H1 (cell line): ENCODE measurements at regions not wholly inside any gene's neighbourhood (a gene's known extent, or its start where the extent isn't known, plus 50 kb on each side); places are given as distances from the start of the nearest gene placed in this dataset.

ENCODE experiments used
- CTCF ChIA-PET: fragments of 300-600 bp; sonication (Branson Sonifier 250); formaldehyde crosslinking; loops from one replicate; lab custom pipeline; 2021; ENCODE audit not compliant: partially characterized antibody; lab: Charles Lee
- POLR2A ChIA-PET: fragments of 300-600 bp; sonication (Branson Sonifier 250); formaldehyde crosslinking; loops from one replicate; lab custom pipeline; 2021; ENCODE audit warnings: inconsistent platforms; ENCODE audit not compliant: partially characterized antibody; lab: Charles Lee
- DNase-seq, 2 experiments: peaks; one replicate each; pipeline versions ENCODE4 v3.0.0 to v3.0.0-alpha.2; 2010 to 2022; ENCODE audit warnings: low spot score in 2 of 2, low read depth in 1 of 2, mixed read lengths in 1 of 2
- FAIRE-seq: peaks from 2 replicates; lab custom pipeline; 2011; peaks lifted over from hg19 to GRCh38; lab: Jason Lieb, UNC
- H2AFZ ChIP-seq: 2 replicates; pipeline ENCODE4 v1.8.1; 2012; ENCODE audit warnings: low read length, inconsistent platforms
- H2AK5ac ChIP-seq: 2 replicates; pipeline ENCODE4 v1.6.1; 2013; ENCODE audit warnings: low read depth, low read length
- H2BK120ac ChIP-seq: replicated peaks from 2 replicates; pipeline ENCODE3; 2013; ENCODE audit warnings: low read depth, low read length, inconsistent platforms
- H2BK12ac ChIP-seq: 2 replicates; pipeline ENCODE4 v1.6.1; 2013; ENCODE audit warnings: low read depth, low read length
- H2BK15ac ChIP-seq: 2 replicates; pipeline ENCODE4 v1.6.1; 2013; ENCODE audit warnings: low read length
- H2BK20ac ChIP-seq: 2 replicates; pipeline ENCODE4 v1.6.1; 2013; ENCODE audit warnings: low read length
- H2BK5ac ChIP-seq: 2 replicates; pipeline ENCODE4 v1.6.1; 2013; ENCODE audit warnings: low read depth, low read length
- H3K14ac ChIP-seq: 2 replicates; pipeline ENCODE4 v1.6.1; 2013; ENCODE audit warnings: inconsistent platforms; ENCODE audit not compliant: insufficient read length
- H3K18ac ChIP-seq: 2 replicates; pipeline ENCODE4 v1.6.1; 2013; ENCODE audit warnings: low read length; ENCODE audit errors: extremely low read depth
- H3K23ac ChIP-seq: 2 replicates; pipeline ENCODE4 v1.6.1; 2013; ENCODE audit warnings: inconsistent platforms; ENCODE audit not compliant: insufficient read length
- H3K23me2 ChIP-seq: 2 replicates; pipeline ENCODE4 v1.6.1; 2013; ENCODE audit warnings: low read depth, low read length
- H3K27ac ChIP-seq: 2 replicates; pipeline ENCODE4 v1.6.1; 2011; ENCODE audit warnings: low read depth, low read length, inconsistent platforms
- H3K27me3 ChIP-seq, 4 experiments: replicated peaks in 1 of 4; 1 replicate in 1 of 4; 2 replicates in 3 of 4; pipeline versions ENCODE4 v1.6.1 to v1.8.1; 2011 to 2013; ENCODE audit warnings: low read length in 3 of 4, mild to moderate bottlenecking in 3 of 4, inconsistent platforms in 2 of 4, mixed read lengths in 2 of 4, moderate library complexity in 1 of 4; ENCODE audit not compliant: control insufficient read depth in 3 of 4, insufficient read depth in 3 of 4; ENCODE audit errors: extremely low read depth in 1 of 4
- H3K36me3 ChIP-seq, 4 experiments: 2 replicates each; pipeline versions ENCODE4 v1.6.1 to v1.8.1; 2011 to 2013; ENCODE audit warnings: mild to moderate bottlenecking in 4 of 4, low read length in 3 of 4, moderate library complexity in 2 of 4, control low read depth in 1 of 4, inconsistent platforms in 1 of 4; ENCODE audit not compliant: insufficient read depth in 4 of 4, control insufficient read depth in 2 of 4
- H3K4ac ChIP-seq: replicated peaks from 2 replicates; pipeline ENCODE3; 2013; ENCODE audit warnings: low read length, low read depth, mixed read lengths, inconsistent platforms; ENCODE audit not compliant: insufficient read length
- H3K4me1 ChIP-seq, 4 experiments: replicated peaks in 1 of 4; 1 replicate in 1 of 4; 2 replicates in 3 of 4; pipeline versions ENCODE4 v1.6.1 to v1.8.1; 2011 to 2013; ENCODE audit warnings: low read length in 3 of 4, inconsistent platforms in 2 of 4, mixed read lengths in 1 of 4; ENCODE audit not compliant: insufficient read depth in 4 of 4, control insufficient read depth in 3 of 4
- H3K4me2 ChIP-seq, 2 experiments: 2 replicates each; pipeline versions ENCODE4 v1.6.1 to v1.8.1; 2011 to 2013; ENCODE audit warnings: low read depth in 2 of 2, low read length in 2 of 2, control low read depth in 1 of 2, inconsistent platforms in 1 of 2, mild to moderate bottlenecking in 1 of 2; ENCODE audit not compliant: insufficient read depth in 1 of 2
- H3K4me3 ChIP-seq, 4 experiments: fragments of 200-600, 300-600 bp in 1 of 4; sonication (generic), shearing (Covaris generic), sonication (Bioruptor Twin) in 1 of 4; 2 replicates each; pipeline versions ENCODE4 v1.5.1 to v1.8.1; 2011 to 2016; ENCODE audit warnings: low read length in 4 of 4, low read depth in 3 of 4, control low read depth in 2 of 4, inconsistent platforms in 2 of 4, mild to moderate bottlenecking in 2 of 4, mixed read lengths in 1 of 4, moderate library complexity in 1 of 4; ENCODE audit not compliant: insufficient read depth in 2 of 4; ENCODE audit errors: extremely low read depth in 1 of 4
- H3K56ac ChIP-seq: replicated peaks from 2 replicates; pipeline ENCODE3; 2013; ENCODE audit warnings: low read depth, mild to moderate bottlenecking, mixed read lengths, low read length, inconsistent platforms; ENCODE audit not compliant: insufficient read length
- H3K79me1 ChIP-seq: 2 replicates; pipeline ENCODE4 v1.6.1; 2013; ENCODE audit warnings: low read depth, low read length, control low read depth
- H3K79me2 ChIP-seq, 2 experiments: 2 replicates each; pipeline versions ENCODE4 v1.6.1 to v1.8.1; 2012 to 2013; ENCODE audit warnings: low read length in 2 of 2, mild to moderate bottlenecking in 2 of 2, inconsistent platforms in 1 of 2; ENCODE audit not compliant: insufficient read depth in 2 of 2, control insufficient read depth in 1 of 2
- H3K9ac ChIP-seq, 4 experiments: replicated peaks in 1 of 4; 1 replicate in 1 of 4; 2 replicates in 3 of 4; pipeline versions ENCODE4 v1.6.1 to v1.8.1; 2011 to 2013; ENCODE audit warnings: low read depth in 3 of 4, low read length in 3 of 4, control low read depth in 2 of 4, mild to moderate bottlenecking in 2 of 4, moderate library complexity in 2 of 4, inconsistent platforms in 1 of 4; ENCODE audit errors: extremely low read depth in 1 of 4
- H3K9me3 ChIP-seq, 2 experiments: 2 replicates each; pipeline versions ENCODE4 v1.6.1 to v1.8.1; 2012 to 2013; ENCODE audit warnings: mild to moderate bottlenecking in 2 of 2, moderate library complexity in 2 of 2, control low read depth in 1 of 2, inconsistent platforms in 1 of 2, low read depth in 1 of 2, low read length in 1 of 2, mixed read lengths in 1 of 2; ENCODE audit not compliant: insufficient read depth in 2 of 2
- H4K20me1 ChIP-seq, 2 experiments: replicated peaks in 1 of 2; 2 replicates each; pipeline versions ENCODE3 to v1.8.1; 2011 to 2013; ENCODE audit warnings: inconsistent platforms in 2 of 2, low read length in 2 of 2, mild to moderate bottlenecking in 1 of 2; ENCODE audit not compliant: insufficient read depth in 2 of 2, control insufficient read depth in 1 of 2
- H4K5ac ChIP-seq: 2 replicates; pipeline ENCODE4 v1.6.1; 2013; ENCODE audit warnings: low read length, low read depth, mixed read lengths, inconsistent platforms; ENCODE audit not compliant: insufficient read length
- H4K8ac ChIP-seq: 2 replicates; pipeline ENCODE4 v1.8.0; 2013; ENCODE audit warnings: mild to moderate bottlenecking, moderate library complexity, low read length, inconsistent platforms; ENCODE audit not compliant: insufficient read depth; ENCODE audit errors: extremely low read depth
- H4K91ac ChIP-seq: replicated peaks from 2 replicates; pipeline ENCODE3; 2013; ENCODE audit warnings: low read length, mixed read lengths, inconsistent platforms; ENCODE audit not compliant: insufficient read length
- ATF2 ChIP-seq: IDR thresholded peaks from 2 replicates; pipeline ENCODE4 v1.6.1; 2012; ENCODE audit warnings: low read length, inconsistent platforms
- CHD1 ChIP-seq: IDR thresholded peaks from 2 replicates; pipeline ENCODE4 v1.6.1; 2012; ENCODE audit warnings: low read depth, low read length, improper control_type of control experiment
- CTBP2 ChIP-seq: IDR thresholded peaks from 2 replicates; pipeline ENCODE4 v1.7.0; 2011; ENCODE audit warnings: borderline replicate concordance, mild to moderate bottlenecking, moderate library complexity, mixed read lengths, low read length; ENCODE audit not compliant: insufficient read depth, insufficient read length
- E2F6 ChIP-seq: IDR thresholded peaks from 2 replicates; pipeline ENCODE4 v1.6.1; 2012; ENCODE audit warnings: inconsistent platforms
- EZH2 ChIP-seq: fragments of 200-600 bp; sonication (generic); IDR thresholded peaks from 2 replicates; pipeline ENCODE4 v1.7.1; 2012; ENCODE audit warnings: low read depth, mild to moderate bottlenecking, moderate library complexity, low read length, inconsistent platforms; ENCODE audit not compliant: severe bottlenecking
- MAX ChIP-seq: IDR thresholded peaks from 2 replicates; pipeline ENCODE4 v1.6.1; 2012; ENCODE audit warnings: inconsistent platforms
- RFX5 ChIP-seq: IDR thresholded peaks from 2 replicates; pipeline ENCODE4 v1.6.1; 2011; ENCODE audit warnings: low read depth, low read length, improper control_type of control experiment, borderline replicate concordance
- SAP30 ChIP-seq: fragments of 300-600 bp; sonication (generic); IDR thresholded peaks from 2 replicates; pipeline ENCODE4 v1.7.1; 2012; ENCODE audit warnings: low read length, moderate library complexity, mild to moderate bottlenecking, inconsistent platforms; ENCODE audit not compliant: insufficient read depth, insufficient replicate concordance
- SP2 ChIP-seq: IDR thresholded peaks from 2 replicates; pipeline ENCODE4 v1.6.1; 2012; ENCODE audit warnings: mild to moderate bottlenecking, low read length, inconsistent platforms
- SP4 ChIP-seq: IDR thresholded peaks from 2 replicates; pipeline ENCODE4 v1.6.1; 2012; ENCODE audit warnings: low read length, inconsistent platforms
- SUZ12 ChIP-seq: fragments of 200-600 bp; sonication (generic); IDR thresholded peaks from 2 replicates; pipeline ENCODE4 v1.6.1; 2012; ENCODE audit warnings: mild to moderate bottlenecking, inconsistent platforms, low read length, moderate library complexity, mixed read lengths
- TEAD4 ChIP-seq: IDR thresholded peaks from 2 replicates; pipeline ENCODE4 v1.6.1; 2012; ENCODE audit warnings: low read depth, low read length, inconsistent platforms, mixed read lengths

GRCh38 chr12:87775051-87775450, 254.2 kb downstream of the C12orf50 start:
- no peak overlapping the region for H3K14ac ChIP-seq
- CTCF ChIA-PET, result no interaction called here

More at GRCh38 chr12:87775051-87775450, 254.2 kb downstream of the C12orf50 start:
- H3K56ac ChIP-seq, result no peak overlapping the region
- no peak overlapping the region for H2BK15ac ChIP-seq
- POLR2A ChIA-PET, result no interaction called here
- H3K9me3 ChIP-seq, result no peaks in the 10 kb centered on the region
- H3K23ac ChIP-seq, result no peak overlapping the region
- no peak overlapping the region for H3K9ac ChIP-seq
- FAIRE-seq (no peak), DNase-seq (no peak)
- no peaks in the 10 kb centered on the region for H3K36me3 ChIP-seq
- no peak overlapping the region for H3K4ac ChIP-seq
- H3K4me3 ChIP-seq, result no peak overlapping the region
- no peak overlapping the region for H3K4me2 ChIP-seq
- TF ChIP-seq SP2 (no peak), CTBP2 (no peak), SUZ12 (no peak), RFX5 (no peak), SP4 (no peak), MAX (no peak), SAP30 (no peak), TEAD4 (no peak), CHD1 (no peak), EZH2 (no peak), E2F6 (no peak), ATF2 (no peak)
- no peak overlapping the region for H2AFZ ChIP-seq
- H3K27ac ChIP-seq, result no peak overlapping the region
- no peak overlapping the region for H4K8ac ChIP-seq
- H3K27me3 ChIP-seq, result no peaks in the 10 kb centered on the region
- H2BK12ac ChIP-seq, result no peak overlapping the region
- H4K91ac ChIP-seq, result no peak overlapping the region
- no peaks in the 10 kb centered on the region for H3K79me2 ChIP-seq
- H4K20me1 ChIP-seq, result no peaks in the 10 kb centered on the region
- no peaks in the 10 kb centered on the region for H3K4me1 ChIP-seq
- no peaks in the 10 kb centered on the region for H3K23me2 ChIP-seq
- no peak overlapping the region for H2AK5ac ChIP-seq
- H3K79me1 ChIP-seq, result no peaks in the 10 kb centered on the region
- no peak overlapping the region for H2BK5ac ChIP-seq
- H2BK120ac ChIP-seq, result no peak overlapping the region
- no peak overlapping the region for H3K18ac ChIP-seq
- no peak overlapping the region for H4K5ac ChIP-seq
- H2BK20ac ChIP-seq, result no peak overlapping the region
